GM21423 (cell line): ENCODE measurements at regions not wholly inside any gene's neighbourhood (a gene's known extent, or its start where the extent isn't known, plus 50 kb on each side); places are given as distances from the start of the nearest gene placed in this dataset.

Experiments
- ATAC-seq: cut with Tn5 transposase; IDR thresholded peaks from one replicate; pipeline ENCODE4 v1.9.1; 2021; ENCODE audit warnings: mild to moderate bottlenecking, moderate library complexity; ENCODE audit not compliant: unreplicated experiment

DNA sequence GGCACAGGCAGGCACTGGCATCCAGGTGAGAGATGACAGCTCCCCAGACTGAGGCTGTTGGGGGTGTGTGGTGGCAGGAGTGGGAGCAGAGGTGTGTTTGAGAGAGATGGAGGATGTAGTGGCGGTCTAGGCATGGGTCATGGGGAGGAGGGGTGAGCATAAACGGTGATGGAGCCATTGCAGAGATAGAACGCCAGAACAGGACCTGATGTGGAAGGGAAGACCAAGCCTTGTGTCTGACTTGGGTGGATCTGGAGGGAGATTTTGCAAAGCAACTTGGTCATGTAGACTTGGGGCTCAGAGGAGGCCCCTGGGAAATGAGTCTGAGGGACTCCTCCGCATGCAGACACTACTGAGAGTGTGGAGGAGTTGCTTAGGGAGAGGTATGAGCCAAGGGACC lies 50.0 kb upstream of the CLDN5 start:
- ATAC-seq: no peak

DNA sequence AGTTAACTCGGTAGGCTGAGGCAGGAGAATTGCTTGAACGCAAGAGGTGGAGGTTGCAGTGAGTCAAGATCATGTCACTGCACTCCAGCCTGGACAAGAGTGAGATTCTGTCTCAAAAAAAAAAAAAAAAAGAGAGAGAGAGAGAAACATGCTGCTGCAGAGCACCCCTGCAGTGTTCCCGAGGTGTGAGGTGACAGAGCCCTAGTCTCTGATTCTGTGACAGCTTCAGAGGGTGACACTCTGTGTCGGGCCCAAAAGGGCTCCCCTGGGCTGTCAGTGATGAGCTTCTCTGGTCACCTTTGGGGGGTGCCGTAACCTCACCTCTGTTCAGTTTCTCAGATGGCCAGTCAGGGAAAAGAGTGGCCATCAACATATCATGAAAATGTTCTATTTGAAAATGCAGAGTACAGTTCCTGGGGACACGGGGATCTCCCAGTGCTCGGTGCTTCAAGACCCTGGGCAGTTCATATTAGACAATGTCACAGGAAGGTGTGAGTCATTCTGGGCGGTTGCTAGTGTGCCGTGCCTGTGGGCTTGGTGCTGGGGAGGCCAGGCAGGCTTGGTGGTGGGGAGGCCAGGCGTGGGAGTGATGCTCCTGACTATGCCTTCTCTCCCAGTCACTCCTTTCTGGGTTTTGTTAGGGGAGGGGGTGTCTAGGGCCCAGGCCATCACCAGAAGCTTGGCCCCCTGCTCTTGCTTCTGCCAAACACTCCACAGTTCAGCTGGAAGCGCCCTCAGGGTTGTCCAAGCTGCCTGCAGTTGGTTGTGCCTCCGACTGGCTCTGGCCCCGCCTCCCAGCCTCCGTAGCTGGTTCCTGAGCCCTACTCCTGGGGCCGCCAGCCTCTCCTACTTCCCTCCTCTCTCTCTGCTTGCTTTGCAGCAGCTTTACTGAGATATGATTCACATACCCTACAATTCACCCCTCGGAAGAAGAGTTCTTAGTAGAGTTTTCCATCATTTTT lies 52.5 kb upstream of the CLDN5 start:
- no peak for ATAC-seq

DNA sequence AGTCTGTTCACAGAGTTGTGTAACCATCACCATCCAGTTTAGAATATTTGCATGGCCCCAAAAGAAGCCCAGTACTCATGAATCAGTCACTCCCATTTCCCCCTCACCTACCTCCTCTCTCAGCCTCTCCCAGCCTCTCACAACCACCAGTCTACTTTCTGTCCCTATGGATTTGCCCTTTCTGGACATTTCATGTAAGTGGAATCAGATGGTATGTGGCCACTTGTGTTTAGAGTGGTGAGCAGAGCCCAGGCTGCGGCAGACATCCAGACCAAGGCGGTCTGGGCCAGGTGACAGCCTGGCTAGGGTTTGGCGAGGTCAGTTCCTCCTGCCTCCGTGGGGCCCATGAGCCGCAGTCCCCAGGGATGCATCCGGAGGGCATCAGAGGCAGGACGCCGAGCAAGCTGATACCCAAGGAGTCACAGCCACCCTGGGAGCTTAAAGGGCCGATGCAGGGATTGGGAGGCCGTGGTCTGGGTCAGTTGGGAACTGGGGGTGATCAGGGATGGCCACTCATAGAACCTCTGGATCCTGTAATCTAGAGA lies 53.3 kb upstream of the CLDN5 start:
- no peak for ATAC-seq

DNA sequence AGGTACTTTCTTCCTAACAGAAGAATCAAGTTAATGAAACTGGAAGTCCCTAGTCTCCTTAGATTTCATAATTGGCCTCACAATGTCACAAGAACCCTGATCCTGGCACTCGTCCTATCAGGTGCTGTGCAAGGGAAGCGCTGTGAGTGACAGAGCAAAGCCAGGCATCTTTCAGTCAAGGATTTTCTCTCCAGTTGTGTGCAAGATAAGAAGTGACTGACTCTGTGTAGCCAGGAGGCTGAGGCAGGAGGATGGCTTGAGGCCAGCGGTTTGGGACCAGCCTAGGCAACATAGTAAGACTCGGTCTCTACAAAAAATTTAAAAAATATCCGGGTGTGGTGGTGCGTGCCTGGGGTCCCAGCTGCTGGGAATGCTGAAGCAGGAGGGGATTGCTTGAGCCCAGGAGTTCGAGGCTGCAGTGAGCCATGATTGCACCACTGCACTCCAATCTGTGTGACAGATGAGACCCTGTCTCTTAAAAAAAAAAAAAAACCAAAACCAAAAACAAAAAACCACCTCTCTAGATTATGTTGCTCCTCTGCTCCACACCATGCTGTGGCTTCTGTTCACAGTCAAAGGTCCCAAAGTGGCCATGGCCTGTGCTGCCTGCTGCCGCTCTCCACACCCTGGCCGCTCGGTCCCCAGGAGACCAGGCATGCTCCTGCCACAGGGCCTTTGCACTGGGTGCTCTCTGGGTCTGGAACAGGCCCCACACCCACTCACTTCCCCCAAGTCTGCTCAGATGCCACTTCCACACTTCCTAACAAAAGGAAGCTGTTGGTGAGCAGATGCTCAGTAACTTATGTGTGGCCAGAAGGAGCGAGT lies 54.2 kb upstream of the CLDN5 start:
- no peak for ATAC-seq

DNA sequence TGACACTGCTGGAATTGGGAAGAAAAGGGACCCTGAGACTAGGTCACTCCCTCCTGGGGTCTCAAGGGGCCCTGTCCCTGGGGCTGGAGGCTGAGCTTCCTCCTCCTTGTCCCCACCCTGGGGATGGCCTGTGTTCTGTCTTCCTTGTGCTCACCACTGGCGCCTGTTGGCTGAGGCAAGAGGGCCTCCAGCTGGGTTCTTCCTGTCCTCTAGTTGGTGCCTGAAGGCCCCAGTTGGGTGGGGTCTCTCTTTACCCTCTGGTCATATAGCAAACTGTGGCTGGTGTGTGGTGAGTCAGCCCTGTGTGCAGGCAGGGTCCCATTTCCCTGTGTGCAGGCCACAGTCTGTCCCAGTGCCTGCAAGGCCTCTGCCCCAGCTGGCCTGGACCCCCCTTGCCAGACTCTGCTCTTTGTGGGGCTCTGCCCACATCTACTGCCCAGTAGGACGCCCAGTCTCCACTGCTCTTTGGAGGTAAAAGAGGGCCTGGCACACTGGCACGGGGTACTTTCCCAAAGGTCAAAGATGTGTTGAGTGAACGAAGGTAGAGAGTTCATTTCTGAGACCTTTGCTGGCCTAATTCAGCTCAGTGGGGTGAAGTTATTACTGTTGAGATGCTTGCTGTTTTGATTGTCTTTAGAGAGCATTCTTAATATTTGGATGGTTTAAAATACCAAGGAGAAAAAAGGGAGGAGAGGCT lies 55.1 kb upstream of the CLDN5 start:
- ATAC-seq: no peak

DNA sequence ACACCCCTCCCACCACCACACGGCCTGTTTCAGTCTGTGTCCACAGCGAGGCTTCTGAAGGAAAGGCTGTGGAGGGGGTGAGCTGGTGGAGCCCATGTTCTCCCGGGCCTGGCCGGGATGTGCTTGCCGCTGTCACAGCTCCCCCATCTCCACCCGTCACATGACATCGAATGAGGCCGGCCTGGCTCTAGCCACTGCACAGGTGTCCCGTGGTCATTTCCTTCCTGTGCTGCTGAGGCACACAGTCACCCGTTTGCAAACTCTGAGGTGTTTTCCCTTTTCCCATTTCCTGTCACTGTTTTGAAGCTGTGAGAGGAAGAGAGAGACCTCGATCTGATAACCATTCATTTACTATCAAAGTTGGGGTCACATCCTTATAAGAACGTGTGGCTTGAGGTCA lies 55.7 kb upstream of the CLDN5 start:
- peak; percentile 58 for ATAC-seq

DNA sequence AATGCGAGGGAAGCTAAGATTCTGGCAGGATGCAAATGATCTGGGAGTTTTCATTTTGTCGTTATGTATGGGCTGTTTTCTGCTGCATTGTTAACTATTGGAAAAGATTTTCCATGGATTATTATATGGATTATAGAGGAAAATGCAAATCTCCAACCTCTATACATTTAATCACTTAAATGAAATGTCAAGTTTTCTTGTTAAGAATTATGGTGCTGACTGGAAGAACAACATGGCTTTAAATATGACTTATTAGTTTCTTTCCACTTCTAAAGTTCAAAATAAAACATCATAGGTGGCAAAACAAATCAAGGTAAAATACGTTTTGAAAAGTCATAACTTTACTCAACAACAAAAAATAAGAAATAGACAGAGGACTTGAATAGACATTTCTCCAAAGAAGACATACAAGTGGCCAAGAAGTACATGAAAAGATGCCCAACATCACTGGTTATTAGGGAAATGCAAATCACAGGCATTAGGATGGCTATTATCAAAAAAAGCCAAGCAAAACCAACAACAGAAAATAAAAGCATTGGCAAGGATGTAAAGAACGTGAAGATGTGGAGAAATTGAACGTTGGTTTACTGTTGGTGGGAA lies 56.2 kb upstream of the CLDN5 start:
- no peak for ATAC-seq

DNA sequence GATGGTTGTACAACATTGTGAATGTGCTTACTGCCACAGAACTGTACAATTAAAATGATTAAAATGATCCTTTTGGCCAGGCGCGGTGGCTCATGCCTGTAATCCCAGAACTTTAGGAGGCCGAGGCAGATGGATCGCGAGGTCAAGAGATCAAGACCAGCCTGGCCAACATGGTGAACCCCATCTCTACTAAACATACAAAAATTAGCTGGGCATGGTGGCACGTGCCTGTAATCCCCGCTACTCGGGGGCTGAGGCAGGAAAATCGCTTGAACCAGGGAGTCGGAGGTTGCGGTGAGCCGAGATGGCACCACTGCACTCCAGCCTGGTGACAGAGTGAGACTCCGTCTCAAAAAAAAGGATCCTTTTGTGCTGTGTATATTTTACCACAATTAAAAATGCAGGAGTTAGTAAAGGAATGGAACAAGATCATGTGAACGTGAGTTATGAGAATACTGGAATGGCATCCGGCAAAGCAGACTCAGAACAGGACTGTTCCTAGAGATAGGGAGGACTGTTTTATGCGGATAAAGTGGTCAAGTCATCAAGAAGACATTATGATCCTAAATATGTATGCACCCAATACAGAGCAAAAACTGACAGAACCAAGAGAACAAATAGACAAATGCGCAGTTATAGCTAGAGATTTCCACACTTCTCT lies 58.0 kb upstream of the CLDN5 start:
- ATAC-seq: no peak

DNA sequence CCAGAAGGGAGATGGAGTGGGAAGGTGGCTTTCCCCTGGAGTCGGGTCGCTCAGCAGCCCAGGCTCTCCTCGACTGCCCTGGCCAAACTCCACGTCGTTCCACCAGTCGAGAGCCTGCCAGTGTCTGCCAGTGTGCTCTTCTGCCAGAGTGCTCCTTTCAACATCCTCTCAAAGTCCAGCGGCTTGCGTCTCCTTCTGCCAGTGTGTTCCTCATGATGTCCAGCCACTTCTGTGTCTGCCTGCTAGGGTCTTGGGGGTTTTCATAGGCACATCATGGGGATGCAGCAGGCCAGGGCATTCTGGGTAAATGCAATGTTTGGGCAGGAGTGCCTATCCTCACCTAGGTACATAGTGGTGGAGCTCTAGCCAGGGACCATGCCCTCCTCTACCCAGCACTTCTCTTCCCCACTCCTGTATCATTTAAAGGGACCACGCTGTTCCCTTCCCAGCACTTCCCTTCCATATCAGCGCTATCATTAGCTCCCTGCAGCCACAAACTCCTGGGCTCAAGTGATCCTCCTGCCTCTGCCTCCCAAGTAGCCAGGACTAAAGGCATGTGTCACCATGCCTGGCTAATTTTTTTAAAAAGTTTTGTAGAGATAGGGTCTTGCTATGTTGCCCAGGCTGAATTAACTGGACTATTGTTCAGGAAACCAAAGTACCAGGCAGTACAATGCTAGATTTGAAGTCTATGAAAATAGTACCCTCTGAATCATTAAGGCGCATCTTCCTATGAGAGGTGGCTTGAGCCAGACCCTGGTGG lies 62.9 kb upstream of the CLDN5 start:
- ATAC-seq: no peak

DNA sequence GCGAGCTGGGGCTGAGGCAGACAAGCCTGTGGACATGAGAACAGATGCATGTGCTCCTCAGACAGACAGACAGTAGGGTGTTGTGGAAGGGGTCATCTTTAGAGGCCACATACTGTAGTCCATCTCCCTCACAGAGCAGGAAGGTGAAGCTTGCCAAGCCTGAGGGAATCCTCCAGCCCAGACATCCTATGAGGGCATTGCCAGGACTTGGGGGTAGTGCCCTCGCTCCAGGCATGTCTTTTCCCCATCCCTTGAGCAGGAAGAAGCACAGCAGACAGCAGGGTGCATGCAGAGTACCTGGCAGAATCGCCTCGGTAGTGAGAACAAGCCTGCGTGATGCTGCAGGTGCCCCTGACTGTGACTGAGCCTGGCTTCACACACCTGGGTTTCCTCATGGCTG lies 66.5 kb upstream of the CLDN5 start:
- no peak for ATAC-seq

DNA sequence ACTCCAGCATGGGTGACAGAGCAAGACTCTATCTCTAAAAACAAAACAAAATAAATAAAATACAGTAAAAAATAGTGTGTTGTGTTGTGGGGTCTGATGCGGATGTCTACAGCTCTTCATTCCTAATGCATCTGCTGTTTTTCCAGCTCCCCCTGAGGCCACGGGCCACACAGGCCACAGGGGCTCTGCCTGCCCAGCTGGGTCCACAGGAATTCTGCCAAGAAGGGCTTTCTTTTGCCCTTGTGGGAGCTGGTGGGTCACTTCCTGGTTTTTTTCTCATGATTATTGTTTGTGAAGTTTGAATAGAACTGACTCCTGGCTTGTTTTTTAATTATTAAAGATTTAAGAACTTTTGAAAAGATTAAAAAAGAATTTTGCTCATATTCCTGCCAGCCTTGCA lies 67.4 kb upstream of the CLDN5 start:
- no peak for ATAC-seq

DNA sequence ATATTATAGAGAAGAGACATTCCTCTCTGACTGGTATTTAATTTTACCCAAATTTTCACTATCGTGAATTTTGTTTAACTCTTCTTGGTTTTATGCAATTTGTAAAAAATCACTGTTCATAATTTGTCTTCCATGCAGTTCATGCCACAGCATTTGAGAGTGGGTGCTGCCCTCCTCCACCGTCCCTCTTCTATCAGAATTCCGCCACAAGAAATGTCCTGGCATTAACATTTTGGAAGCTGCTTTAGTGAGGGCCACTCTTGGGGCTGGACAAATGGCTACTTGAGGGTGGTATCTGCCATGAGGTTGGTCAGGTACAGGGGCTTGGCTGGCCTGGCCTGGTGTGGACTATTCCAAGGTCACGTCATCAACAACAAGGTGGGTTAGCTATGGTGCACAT lies 68.3 kb upstream of the CLDN5 start:
- ATAC-seq: no peak

DNA sequence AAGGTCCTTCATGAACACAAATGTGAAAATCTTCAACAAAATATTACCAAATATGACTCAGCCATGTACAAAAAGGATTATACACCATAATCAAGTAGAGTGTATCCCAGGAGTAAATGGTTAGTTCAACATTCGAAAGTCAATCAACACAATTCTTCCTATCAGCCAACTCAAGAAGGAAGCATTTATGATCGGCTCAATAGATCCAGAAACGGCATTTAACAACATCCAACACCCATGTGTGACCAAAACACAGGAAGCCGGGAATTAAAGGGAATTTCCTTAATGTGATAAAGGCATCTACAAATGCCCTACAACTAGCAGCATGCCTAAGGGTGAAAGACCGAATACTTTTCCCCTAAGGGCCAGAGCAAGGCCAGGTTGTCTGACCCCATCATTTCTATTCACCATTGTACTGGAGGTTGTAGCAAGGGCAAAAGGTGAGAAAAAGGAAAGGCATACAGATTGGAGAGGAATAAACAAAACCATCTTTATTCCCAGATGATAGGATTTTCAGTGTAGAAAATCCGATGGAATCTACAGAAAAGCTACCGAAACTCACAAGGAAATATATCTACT lies 69.9 kb upstream of the CLDN5 start:
- ATAC-seq: no peak

DNA sequence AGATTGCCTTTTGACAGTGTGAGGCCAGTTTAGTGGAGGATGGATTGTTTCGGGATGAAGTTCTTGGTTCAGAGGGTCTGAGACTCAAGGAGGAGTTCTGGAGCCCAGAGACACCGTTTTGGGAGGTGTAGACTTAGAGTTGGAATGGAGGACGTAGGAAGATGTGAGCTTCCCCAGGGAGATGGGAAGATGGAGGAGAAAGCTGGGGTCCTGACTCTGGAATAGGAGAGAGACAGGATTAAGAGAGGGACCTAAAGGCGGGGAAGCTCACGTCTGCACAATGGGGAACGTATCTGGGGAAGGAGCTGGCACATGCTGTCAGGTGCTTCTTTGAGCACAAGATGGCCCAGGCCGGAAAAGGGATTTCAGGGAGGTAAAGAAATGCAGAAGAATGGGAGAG lies 71.3 kb upstream of the CLDN5 start:
- ATAC-seq: no peak

DNA sequence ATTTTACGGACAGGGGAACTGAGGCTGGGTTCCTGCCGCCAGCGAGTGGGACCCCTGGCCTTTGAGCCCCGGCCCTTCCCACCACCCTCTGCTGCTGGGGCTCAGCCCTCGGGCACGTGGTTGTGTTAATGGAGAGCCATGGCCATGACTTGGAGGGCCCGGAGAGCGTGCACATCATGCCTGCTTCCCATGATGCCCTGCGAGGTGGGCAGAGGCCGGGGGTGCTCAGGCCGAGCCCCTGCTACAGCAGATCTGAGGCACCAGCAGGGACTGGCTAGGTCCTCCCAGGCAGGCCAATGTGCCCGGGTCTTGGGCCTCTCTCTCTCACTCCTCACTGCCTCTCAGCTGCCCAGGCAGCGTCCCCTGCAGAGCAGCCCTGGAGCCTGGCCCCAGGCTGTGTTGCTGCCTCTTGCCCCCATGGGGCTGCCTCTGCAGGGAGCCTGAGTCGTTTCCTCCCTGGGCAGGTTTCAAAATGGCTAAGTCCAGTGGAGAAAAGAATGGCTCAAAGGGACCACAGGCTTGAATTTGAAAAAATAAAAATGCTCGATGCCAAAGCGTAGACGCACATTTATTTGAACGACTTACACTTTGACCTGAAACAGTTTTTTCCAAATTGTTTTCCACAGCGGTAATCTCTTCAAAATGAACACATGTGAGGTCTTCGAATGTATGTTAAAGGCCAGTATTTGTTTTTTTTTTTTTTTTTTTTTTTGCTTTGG lies 72.6 kb upstream of the CLDN5 start:
- no peak for ATAC-seq

DNA sequence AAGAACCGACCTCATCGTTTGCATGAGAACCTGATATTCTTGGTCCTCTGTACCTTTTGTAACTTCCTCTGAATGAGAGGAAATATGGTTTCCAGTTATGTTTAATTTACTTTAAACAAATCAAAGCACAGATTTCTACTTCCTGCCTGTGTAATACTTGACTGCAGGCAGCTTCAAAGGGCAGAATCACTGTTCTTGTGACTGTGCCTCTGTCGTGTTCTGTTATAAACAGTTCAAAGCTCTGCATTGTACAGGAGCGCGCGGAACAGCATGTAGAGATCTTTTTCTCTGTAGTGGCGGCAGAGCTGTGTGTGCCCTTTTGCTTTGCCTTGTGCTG lies 73.2 kb upstream of the CLDN5 start:
- ATAC-seq: no peak

DNA sequence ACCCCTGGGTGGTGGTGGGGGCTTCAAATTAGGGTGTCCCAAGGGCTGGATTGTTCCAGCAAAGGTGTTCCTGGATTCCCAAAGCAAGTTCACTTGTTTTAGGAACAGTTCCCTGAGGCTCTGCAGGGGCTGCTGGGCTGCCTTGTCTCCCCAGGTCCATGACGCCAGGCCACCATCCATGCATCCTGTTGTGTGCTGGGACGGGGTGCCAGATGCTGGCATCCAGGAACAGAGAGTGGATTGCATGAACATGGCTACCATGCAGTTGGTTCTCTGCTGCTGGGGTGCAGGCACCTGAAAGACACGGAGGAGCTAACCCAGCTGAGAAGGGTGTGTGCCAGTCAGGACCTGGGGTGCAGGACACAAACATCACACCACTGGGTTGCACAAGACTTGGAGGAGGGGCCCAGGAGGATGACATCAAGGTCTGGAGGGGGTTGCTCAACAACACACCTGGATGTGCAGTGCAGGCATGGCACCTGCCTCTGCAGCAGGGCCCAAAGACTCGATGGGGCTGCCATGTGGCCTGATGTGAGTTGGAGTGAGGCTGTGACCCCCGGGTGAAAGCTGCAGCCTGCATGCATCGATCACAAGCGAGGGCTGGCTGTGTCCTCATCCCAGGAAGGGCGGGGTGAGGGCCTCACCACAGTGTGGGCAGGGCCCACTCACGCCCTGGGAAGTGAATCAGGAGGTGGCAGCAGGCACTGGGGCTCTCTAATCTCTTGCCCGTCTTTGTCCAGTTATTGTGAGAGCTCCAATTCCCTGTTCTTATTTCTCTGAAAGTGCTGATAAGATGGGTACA lies 74.0 kb upstream of the CLDN5 start:
- ATAC-seq: no peak

DNA sequence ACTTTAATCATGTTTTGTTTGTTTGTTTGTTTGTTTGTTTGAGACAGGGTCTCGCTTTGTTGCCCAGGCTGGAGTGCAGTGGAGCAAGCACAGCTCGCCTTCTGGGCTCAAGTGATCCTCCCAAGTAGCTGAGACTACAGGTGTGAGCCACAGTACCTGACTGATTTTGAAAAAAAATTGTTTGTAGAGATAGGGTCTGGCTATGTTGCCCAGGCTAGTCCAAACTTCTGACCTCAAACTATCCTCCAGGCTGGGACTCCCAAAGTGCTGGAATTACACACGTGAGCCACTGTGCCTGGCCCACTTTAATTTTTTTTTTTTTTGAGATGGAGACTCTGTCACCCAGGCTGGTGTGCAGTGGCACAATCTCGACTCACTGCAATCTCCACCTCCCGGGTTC lies 74.8 kb upstream of the CLDN5 start:
- no peak for ATAC-seq
